ENCODE measurements at regions not wholly inside any gene's neighbourhood (a gene's known extent, or its start where the extent isn't known, plus 50 kb on each side); places are given as distances from the start of the nearest gene placed in this dataset.

- Histone ChIP-seq H3K4me3 (ENCODE audit: low read depth, low read length, poor library complexity, severe bottlenecking) (no peak overlapping the region), H3K27ac (ENCODE audit: low read depth, low read length, poor library complexity, severe bottlenecking) (no peak overlapping the region), H3K36me3 (ENCODE audit: insufficient read depth, low read length, poor library complexity, severe bottlenecking) (no peaks in the 10 kb centered on the region), H3K27me3 (replicated peaks; ENCODE audit: insufficient read depth, low read depth, low read length, poor library complexity) (no peaks in the 10 kb centered on the region), H3K4me1 (ENCODE audit: insufficient read depth, low read length, poor library complexity, severe bottlenecking) (no peaks in the 10 kb centered on the region), H3K9me3 (ENCODE audit: low read depth, low read length, poor library complexity, severe bottlenecking) (no peaks in the 10 kb centered on the region)
- CTCF ChIA-PET, result no interaction called here
- DNase-seq (ENCODE audit: low spot score), result no peak
- POLR2A ChIA-PET (ENCODE audit: low non-redundant PET), result no interaction called here
- no TSS peak for BruUV-seq (replicated peaks)
- intact Hi-C loops (cut with micrococcal nuclease; ENCODE audit: unreplicated experiment), result no loop called here
- TF ChIP-seq EZH2 (IDR thresholded peaks at IDR 0.05; ENCODE audit: borderline replicate concordance, low read depth, low read length, poor library complexity, severe bottlenecking) (no peak), CTCF (conservative IDR thresholded peaks at IDR 0.05; ENCODE audit: low read depth, low read length) (no peak)
Observed at GRCh38 chr13:50676602-50677001, 166.9 kb downstream of the DLEU7 start.

- H3K4me3 ChIP-seq (ENCODE audit: low read depth, low read length, poor library complexity, severe bottlenecking), result no peak overlapping the region
- DNase-seq (ENCODE audit: low spot score), result no peak
- TF ChIP-seq CTCF (conservative IDR thresholded peaks at IDR 0.05; ENCODE audit: low read depth, low read length) (no peak), EZH2 (IDR thresholded peaks at IDR 0.05; ENCODE audit: borderline replicate concordance, low read depth, low read length, poor library complexity, severe bottlenecking) (no peak)
- intact Hi-C loops (cut with micrococcal nuclease; ENCODE audit: unreplicated experiment), result no loop called here
- H3K27me3 ChIP-seq (replicated peaks; ENCODE audit: insufficient read depth, low read depth, low read length, poor library complexity), result no peaks in the 10 kb centered on the region
- no TSS peak for BruUV-seq (replicated peaks)
- H3K9me3 ChIP-seq (ENCODE audit: low read depth, low read length, poor library complexity, severe bottlenecking), result no peaks in the 10 kb centered on the region
- POLR2A ChIA-PET (ENCODE audit: low non-redundant PET), result no interaction called here
- CTCF ChIA-PET, result no interaction called here
- no peaks in the 10 kb centered on the region for H3K4me1 ChIP-seq (ENCODE audit: insufficient read depth, low read length, poor library complexity, severe bottlenecking)
- no peaks in the 10 kb centered on the region for H3K36me3 ChIP-seq (ENCODE audit: insufficient read depth, low read length, poor library complexity, severe bottlenecking)
- H3K27ac ChIP-seq (ENCODE audit: low read depth, low read length, poor library complexity, severe bottlenecking), result no peak overlapping the region
Observed at GRCh38 chr13:50677258-50677657, 166.2 kb downstream of the DLEU7 start.

GRCh38 chr13:50677687-50678463, 165.6 kb downstream of the DLEU7 start:
- no peak for TF ChIP-seq CTCF (conservative IDR thresholded peaks at IDR 0.05; ENCODE audit: low read depth, low read length)
- no peak for TF ChIP-seq EZH2 (IDR thresholded peaks at IDR 0.05; ENCODE audit: borderline replicate concordance, low read depth, low read length, poor library complexity, severe bottlenecking)
- no peak overlapping the region for H3K4me3 ChIP-seq (ENCODE audit: low read depth, low read length, poor library complexity, severe bottlenecking)
- no peaks in the 10 kb centered on the region for H3K27me3 ChIP-seq (replicated peaks; ENCODE audit: insufficient read depth, low read depth, low read length, poor library complexity)
- ChIA-PET POLR2A (ENCODE audit: low non-redundant PET) (no interaction called here), CTCF (no interaction called here)
- intact Hi-C loops (cut with micrococcal nuclease; ENCODE audit: unreplicated experiment), result no loop called here
- H3K36me3 ChIP-seq (ENCODE audit: insufficient read depth, low read length, poor library complexity, severe bottlenecking), result no peaks in the 10 kb centered on the region
- H3K9me3 ChIP-seq (ENCODE audit: low read depth, low read length, poor library complexity, severe bottlenecking), result no peaks in the 10 kb centered on the region
- no peak overlapping the region for H3K27ac ChIP-seq (ENCODE audit: low read depth, low read length, poor library complexity, severe bottlenecking)
- no peaks in the 10 kb centered on the region for H3K4me1 ChIP-seq (ENCODE audit: insufficient read depth, low read length, poor library complexity, severe bottlenecking)
- BruUV-seq (replicated peaks), result no TSS peak
- no peak for DNase-seq (ENCODE audit: low spot score)
